GM21786 (cell line): ENCODE measurements at regions not wholly inside any gene's neighbourhood (a gene's known extent, or its start where the extent isn't known, plus 50 kb on each side); places are given as distances from the start of the nearest gene placed in this dataset.

ENCODE experiments used
- ATAC-seq: cut with Tn5 transposase; IDR thresholded peaks from one replicate; pipeline ENCODE4 v1.9.1; 2021; ENCODE audit not compliant: unreplicated experiment

- peak; percentile 43 for ATAC-seq
These were observed 50.3 kb upstream of the MACC1 start for GRCh38 chr7:20267482-20267881.

- ATAC-seq: no peak
These were observed 51.6 kb upstream of the MACC1 start for GRCh38 chr7:20268824-20269223.

- ATAC-seq: no peak
These were observed 52.5 kb upstream of the MACC1 start for GRCh38 chr7:20269726-20270125.

- ATAC-seq: no peak
These were observed 53.2 kb upstream of the MACC1 start for GRCh38 chr7:20270371-20270770.

- ATAC-seq: peak; percentile 88
These were observed 53.7 kb upstream of the MACC1 start for GRCh38 chr7:20270867-20271266.

GRCh38 chr7:20275637-20276036 lies 55.1 kb upstream of the ITGB8 start:
- ATAC-seq: no peak

GRCh38 chr7:20276705-20277472 lies 53.8 kb upstream of the ITGB8 start:
- ATAC-seq: no peak

- no peak for ATAC-seq
These were observed 50.7 kb upstream of the ITGB8 start for GRCh38 chr7:20279979-20280378.

- no peak for ATAC-seq
These were observed 50.0 kb upstream of the ITGB8 start for GRCh38 chr7:20280475-20281351.
